ENCODE measurements at regions not wholly inside any gene's neighbourhood (a gene's known extent, or its start where the extent isn't known, plus 50 kb on each side); places are given as distances from the start of the nearest gene placed in this dataset.

DNA sequence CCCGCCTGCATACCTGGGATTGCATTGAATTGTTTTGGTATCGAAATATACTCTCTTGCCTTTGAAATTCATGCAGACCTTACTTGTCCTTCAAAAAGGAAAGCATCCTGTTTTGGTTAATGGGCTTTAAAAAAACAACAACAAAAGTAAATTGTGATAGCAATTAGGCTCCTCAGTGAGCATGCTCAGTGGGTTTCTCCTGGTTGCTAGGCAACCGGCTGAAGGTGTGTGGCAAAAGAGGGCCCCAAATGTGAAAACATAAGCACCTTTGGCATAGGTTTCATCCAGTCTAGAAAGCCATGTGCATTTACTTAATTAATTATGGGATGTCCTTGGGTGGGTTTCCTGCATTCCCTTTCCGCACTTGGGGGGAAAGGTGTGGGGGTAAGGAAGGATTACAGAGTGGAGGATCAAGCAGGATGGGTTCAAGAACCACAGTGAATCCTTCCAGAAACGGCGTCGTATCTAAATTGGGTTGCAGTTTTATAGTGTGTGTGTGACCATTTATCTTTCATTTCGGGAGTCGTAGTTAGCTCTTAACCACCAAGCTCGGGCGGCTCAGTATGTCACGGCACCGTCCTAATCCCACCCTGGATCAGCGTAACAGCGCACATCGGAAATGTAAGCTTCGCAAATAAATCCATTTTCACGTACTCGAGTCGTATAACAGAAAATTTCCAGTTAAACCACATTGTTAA is 274.9 kb upstream of the TCF4 start:
- TF ChIP-seq, protein P1, sequence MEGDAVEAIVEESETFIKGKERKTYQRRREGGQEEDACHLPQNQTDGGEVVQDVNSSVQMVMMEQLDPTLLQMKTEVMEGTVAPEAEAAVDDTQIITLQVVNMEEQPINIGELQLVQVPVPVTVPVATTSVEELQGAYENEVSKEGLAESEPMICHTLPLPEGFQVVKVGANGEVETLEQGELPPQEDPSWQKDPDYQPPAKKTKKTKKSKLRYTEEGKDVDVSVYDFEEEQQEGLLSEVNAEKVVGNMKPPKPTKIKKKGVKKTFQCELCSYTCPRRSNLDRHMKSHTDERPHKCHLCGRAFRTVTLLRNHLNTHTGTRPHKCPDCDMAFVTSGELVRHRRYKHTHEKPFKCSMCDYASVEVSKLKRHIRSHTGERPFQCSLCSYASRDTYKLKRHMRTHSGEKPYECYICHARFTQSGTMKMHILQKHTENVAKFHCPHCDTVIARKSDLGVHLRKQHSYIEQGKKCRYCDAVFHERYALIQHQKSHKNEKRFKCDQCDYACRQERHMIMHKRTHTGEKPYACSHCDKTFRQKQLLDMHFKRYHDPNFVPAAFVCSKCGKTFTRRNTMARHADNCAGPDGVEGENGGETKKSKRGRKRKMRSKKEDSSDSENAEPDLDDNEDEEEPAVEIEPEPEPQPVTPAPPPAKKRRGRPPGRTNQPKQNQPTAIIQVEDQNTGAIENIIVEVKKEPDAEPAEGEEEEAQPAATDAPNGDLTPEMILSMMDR (IDR thresholded peaks at IDR 0.05; ENCODE audit: insufficient read depth, low read depth, low read length) = no peak
- no peak for TF ChIP-seq EZH2 (IDR thresholded peaks at IDR 0.05; ENCODE audit: insufficient read depth, low read length)
